Dendritic cell treated with granulocyte-macrophage colony-stimulating factor and Interleukin-4, amounts not matched to agents 40 ng/mL and 50 ng/mL, for 4 days (primary cell): ENCODE measurements at regions not wholly inside any gene's neighbourhood (a gene's known extent, or its start where the extent isn't known, plus 50 kb on each side); places are given as distances from the start of the nearest gene placed in this dataset.
"Not testable (repeated sequence)": the region's sequence is repeated elsewhere in the genome, so short reads cannot be mapped to it uniquely, and the experiment has no call there.

Experiments used
- H3K27ac Mint-ChIP-seq: one replicate; pipeline ENCODE4 v1.8.0; 2022; ENCODE audit warnings: mild to moderate bottlenecking, mixed read lengths
- H3K27me3 Mint-ChIP-seq: one replicate; pipeline ENCODE4 v1.8.0; 2022; ENCODE audit warnings: mild to moderate bottlenecking, mixed read lengths
- H3K36me3 Mint-ChIP-seq: one replicate; pipeline ENCODE4 v1.8.0; 2022; ENCODE audit warnings: low read depth, mixed read lengths
- H3K4me1 Mint-ChIP-seq: one replicate; pipeline ENCODE4 v1.8.0; 2022; ENCODE audit warnings: low read depth, mixed read lengths
- H3K4me3 Mint-ChIP-seq: one replicate; pipeline ENCODE4 v1.8.0; 2022; ENCODE audit warnings: mild to moderate bottlenecking, moderate library complexity, mixed read lengths
- H3K9me3 Mint-ChIP-seq: one replicate; pipeline ENCODE4 v1.8.0; 2022; ENCODE audit warnings: mixed read lengths
- intact Hi-C: fragments of 100-400 bp; cut with micrococcal nuclease; formaldehyde crosslinking; loops from one replicate; pipeline ENCODE4 v1.15.0; 2022

GRCh38 chr15:92813485-92813884 lies 86.6 kb upstream of the CHD2 start:
- H3K36me3 Mint-ChIP-seq: no peaks in the 10 kb centered on the region
- no peak overlapping the region for H3K4me3 Mint-ChIP-seq
- H3K9me3 Mint-ChIP-seq: no peaks in the 10 kb centered on the region
- intact Hi-C loops: no loop called here
- H3K27ac Mint-ChIP-seq: no peak overlapping the region
- H3K27me3 Mint-ChIP-seq: no peaks in the 10 kb centered on the region
- H3K4me1 Mint-ChIP-seq: peaks cover 30% of the 10 kb centered on the region

- Mint-ChIP-seq H3K36me3 (no peaks in the 10 kb centered on the region), H3K27me3 (no peaks in the 10 kb centered on the region), H3K4me1 (peaks cover 40% of the 10 kb centered on the region), H3K9me3 (no peaks in the 10 kb centered on the region), H3K4me3 (peak overlapping the region; percentile 39), H3K27ac (peak overlapping the region; percentile 73)
- intact Hi-C loops: no loop called here
Observed at GRCh38 chr15:92817339-92817886, 82.7 kb upstream of the CHD2 start.

GRCh38 chr15:92818651-92819277 lies 81.4 kb upstream of the CHD2 start:
- Mint-ChIP-seq H3K27me3 (no peaks in the 10 kb centered on the region), H3K4me1 (peaks cover 49% of the 10 kb centered on the region), H3K36me3 (no peaks in the 10 kb centered on the region), H3K27ac (peak overlapping the region; percentile 97), H3K9me3 (no peaks in the 10 kb centered on the region), H3K4me3 (no peak overlapping the region)
- intact Hi-C loops: no loop called here

- Mint-ChIP-seq H3K9me3 (no peaks in the 10 kb centered on the region), H3K4me3 (peak overlapping the region; percentile 76), H3K36me3 (no peaks in the 10 kb centered on the region), H3K4me1 (peaks cover 49% of the 10 kb centered on the region), H3K27ac (peak overlapping the region; percentile 97), H3K27me3 (no peaks in the 10 kb centered on the region)
- intact Hi-C loops: loop anchor here (1.0 kb wide), 1 partner anchor 10 kb away; no protein-coding TSS in a partner anchor
Observed at GRCh38 chr15:92819278-92820235, 80.6 kb upstream of the CHD2 start.

GRCh38 chr15:92820236-92821021 lies 79.7 kb upstream of the CHD2 start:
- H3K9me3 Mint-ChIP-seq: no peaks in the 10 kb centered on the region
- peaks cover 41% of the 10 kb centered on the region for H3K4me1 Mint-ChIP-seq
- intact Hi-C loops: loop anchor here (1.0 kb wide), 1 partner anchor 11 kb away; no protein-coding TSS in a partner anchor
- H3K27ac Mint-ChIP-seq: peak overlapping the region; percentile 97
- H3K36me3 Mint-ChIP-seq: no peaks in the 10 kb centered on the region
- H3K27me3 Mint-ChIP-seq: no peaks in the 10 kb centered on the region
- H3K4me3 Mint-ChIP-seq: peak overlapping the region; percentile 76

GRCh38 chr15:92821491-92822116 lies 78.5 kb upstream of the CHD2 start:
- intact Hi-C loops: no loop called here
- peak overlapping the region; percentile 65 for H3K27ac Mint-ChIP-seq
- no peaks in the 10 kb centered on the region for H3K27me3 Mint-ChIP-seq
- H3K4me3 Mint-ChIP-seq: no peak overlapping the region
- H3K4me1 Mint-ChIP-seq: peaks cover 39% of the 10 kb centered on the region
- H3K36me3 Mint-ChIP-seq: no peaks in the 10 kb centered on the region
- H3K9me3 Mint-ChIP-seq: no peaks in the 10 kb centered on the region

GRCh38 chr15:92822216-92823144 lies 77.6 kb upstream of the CHD2 start:
- H3K27ac Mint-ChIP-seq: peak overlapping the region; percentile 65
- no peaks in the 10 kb centered on the region for H3K27me3 Mint-ChIP-seq
- peaks cover 36% of the 10 kb centered on the region for H3K4me1 Mint-ChIP-seq
- H3K36me3 Mint-ChIP-seq: no peaks in the 10 kb centered on the region
- no peaks in the 10 kb centered on the region for H3K9me3 Mint-ChIP-seq
- no peak overlapping the region for H3K4me3 Mint-ChIP-seq
- intact Hi-C loops: no loop called here

GRCh38 chr15:92825985-92826384 lies 74.1 kb upstream of the CHD2 start:
- H3K27ac Mint-ChIP-seq: no peak overlapping the region
- H3K36me3 Mint-ChIP-seq: no peaks in the 10 kb centered on the region
- no peaks in the 10 kb centered on the region for H3K27me3 Mint-ChIP-seq
- intact Hi-C loops: no loop called here
- H3K4me3 Mint-ChIP-seq: no peak overlapping the region
- peaks cover 33% of the 10 kb centered on the region for H3K4me1 Mint-ChIP-seq
- no peaks in the 10 kb centered on the region for H3K9me3 Mint-ChIP-seq

- H3K4me3 Mint-ChIP-seq, H3K27me3 Mint-ChIP-seq, H3K36me3 Mint-ChIP-seq, intact Hi-C loops, H3K27ac Mint-ChIP-seq, H3K9me3 Mint-ChIP-seq: not testable (repeated sequence)
- peaks cover 35% of the 10 kb centered on the region for H3K4me1 Mint-ChIP-seq
Observed at GRCh38 chr15:92827991-92828390, 72.1 kb upstream of the CHD2 start.

GRCh38 chr15:92829875-92830274 lies 70.2 kb upstream of the CHD2 start:
- H3K9me3 Mint-ChIP-seq: no peaks in the 10 kb centered on the region
- H3K27ac Mint-ChIP-seq: no peak overlapping the region
- peaks cover 43% of the 10 kb centered on the region for H3K4me1 Mint-ChIP-seq
- no peaks in the 10 kb centered on the region for H3K36me3 Mint-ChIP-seq
- no peaks in the 10 kb centered on the region for H3K27me3 Mint-ChIP-seq
- H3K4me3 Mint-ChIP-seq: no peak overlapping the region
- intact Hi-C loops: no loop called here

GRCh38 chr15:92831336-92831654 lies 68.8 kb upstream of the CHD2 start:
- Mint-ChIP-seq H3K4me3 (peak overlapping the region; percentile 66), H3K27me3 (no peaks in the 10 kb centered on the region), H3K9me3 (no peaks in the 10 kb centered on the region), H3K36me3 (no peaks in the 10 kb centered on the region), H3K27ac (peak overlapping the region; percentile 93), H3K4me1 (peaks cover 43% of the 10 kb centered on the region)
- intact Hi-C loops: no loop called here

GRCh38 chr15:92831655-92832328 lies 68.3 kb upstream of the CHD2 start:
- H3K27ac Mint-ChIP-seq: peak overlapping the region; percentile 93
- intact Hi-C loops: no loop called here
- no peaks in the 10 kb centered on the region for H3K36me3 Mint-ChIP-seq
- H3K9me3 Mint-ChIP-seq: no peaks in the 10 kb centered on the region
- no peaks in the 10 kb centered on the region for H3K27me3 Mint-ChIP-seq
- peak overlapping the region; percentile 66 for H3K4me3 Mint-ChIP-seq
- H3K4me1 Mint-ChIP-seq: peaks cover 43% of the 10 kb centered on the region
